ENCODE measurements at regions not wholly inside any gene's neighbourhood (a gene's known extent, or its start where the extent isn't known, plus 50 kb on each side); places are given as distances from the start of the nearest gene placed in this dataset.

- DNase-seq: no peak
- Histone ChIP-seq H3K36me3 (no peaks in the 10 kb centered on the region), H3K9me3 (no peaks in the 10 kb centered on the region; the same call in 1 of the 2 replicates), H3K27me3 (no peaks in the 10 kb centered on the region), H3K4me3 (ENCODE audit: low read depth, low read length) (no peak overlapping the region), H3K4me1 (no peaks in the 10 kb centered on the region)
- TF ChIP-seq, protein P1, sequence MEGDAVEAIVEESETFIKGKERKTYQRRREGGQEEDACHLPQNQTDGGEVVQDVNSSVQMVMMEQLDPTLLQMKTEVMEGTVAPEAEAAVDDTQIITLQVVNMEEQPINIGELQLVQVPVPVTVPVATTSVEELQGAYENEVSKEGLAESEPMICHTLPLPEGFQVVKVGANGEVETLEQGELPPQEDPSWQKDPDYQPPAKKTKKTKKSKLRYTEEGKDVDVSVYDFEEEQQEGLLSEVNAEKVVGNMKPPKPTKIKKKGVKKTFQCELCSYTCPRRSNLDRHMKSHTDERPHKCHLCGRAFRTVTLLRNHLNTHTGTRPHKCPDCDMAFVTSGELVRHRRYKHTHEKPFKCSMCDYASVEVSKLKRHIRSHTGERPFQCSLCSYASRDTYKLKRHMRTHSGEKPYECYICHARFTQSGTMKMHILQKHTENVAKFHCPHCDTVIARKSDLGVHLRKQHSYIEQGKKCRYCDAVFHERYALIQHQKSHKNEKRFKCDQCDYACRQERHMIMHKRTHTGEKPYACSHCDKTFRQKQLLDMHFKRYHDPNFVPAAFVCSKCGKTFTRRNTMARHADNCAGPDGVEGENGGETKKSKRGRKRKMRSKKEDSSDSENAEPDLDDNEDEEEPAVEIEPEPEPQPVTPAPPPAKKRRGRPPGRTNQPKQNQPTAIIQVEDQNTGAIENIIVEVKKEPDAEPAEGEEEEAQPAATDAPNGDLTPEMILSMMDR (IDR thresholded peaks at IDR 0.05; ENCODE audit: low read depth, low read length): no peak
Observed at GRCh38 chr16:26736084-26736483, 330.6 kb upstream of the C16orf82 start.

- no peaks in the 10 kb centered on the region; the same call in 1 of the 2 replicates for H3K9me3 ChIP-seq
- no peaks in the 10 kb centered on the region for H3K4me1 ChIP-seq
- H3K4me3 ChIP-seq (ENCODE audit: low read depth, low read length): no peak overlapping the region
- no peaks in the 10 kb centered on the region for H3K36me3 ChIP-seq
- H3K27me3 ChIP-seq: no peaks in the 10 kb centered on the region
- TF ChIP-seq, protein P1 (IDR thresholded peaks at IDR 0.05; ENCODE audit: low read depth, low read length): no peak
- DNase-seq: no peak
Observed at GRCh38 chr16:26740771-26741170, 326.0 kb upstream of the C16orf82 start.

GRCh38 chr16:26742040-26742439 is 324.7 kb upstream of the C16orf82 start:
- no peaks in the 10 kb centered on the region for H3K4me1 ChIP-seq
- TF ChIP-seq, protein P1 (IDR thresholded peaks at IDR 0.05; ENCODE audit: low read depth, low read length): no peak
- no peaks in the 10 kb centered on the region for H3K27me3 ChIP-seq
- H3K9me3 ChIP-seq: no peaks in the 10 kb centered on the region; the same call in 1 of the 2 replicates
- H3K36me3 ChIP-seq: no peaks in the 10 kb centered on the region
- H3K4me3 ChIP-seq (ENCODE audit: low read depth, low read length): no peak overlapping the region
- DNase-seq: no peak

DNA sequence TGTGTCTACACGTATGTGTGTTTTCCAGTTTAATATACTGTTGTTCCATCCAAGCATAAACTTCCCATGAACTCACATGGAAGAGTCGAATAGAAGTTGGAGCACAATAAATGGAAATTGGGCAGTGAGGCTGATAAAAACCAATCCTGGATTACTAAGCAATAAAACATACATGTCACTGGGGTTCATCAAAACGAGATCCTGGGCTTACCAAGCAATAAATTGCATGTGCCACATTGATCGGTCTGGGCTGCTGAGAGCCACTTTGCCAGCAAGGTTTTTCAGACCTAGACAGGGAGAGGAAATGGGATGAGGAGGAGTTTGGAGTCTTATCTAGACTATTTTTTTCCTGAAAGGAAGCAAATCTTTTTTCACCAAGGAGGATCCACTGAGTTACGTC is 322.3 kb upstream of the C16orf82 start:
- no peak for DNase-seq
- Histone ChIP-seq H3K27me3 (no peaks in the 10 kb centered on the region), H3K9me3 (no peaks in the 10 kb centered on the region; the same call in 1 of the 2 replicates), H3K4me1 (no peaks in the 10 kb centered on the region), H3K36me3 (no peaks in the 10 kb centered on the region), H3K4me3 (ENCODE audit: low read depth, low read length) (no peak overlapping the region)
- TF ChIP-seq, protein P1 (IDR thresholded peaks at IDR 0.05; ENCODE audit: low read depth, low read length): no peak

DNA sequence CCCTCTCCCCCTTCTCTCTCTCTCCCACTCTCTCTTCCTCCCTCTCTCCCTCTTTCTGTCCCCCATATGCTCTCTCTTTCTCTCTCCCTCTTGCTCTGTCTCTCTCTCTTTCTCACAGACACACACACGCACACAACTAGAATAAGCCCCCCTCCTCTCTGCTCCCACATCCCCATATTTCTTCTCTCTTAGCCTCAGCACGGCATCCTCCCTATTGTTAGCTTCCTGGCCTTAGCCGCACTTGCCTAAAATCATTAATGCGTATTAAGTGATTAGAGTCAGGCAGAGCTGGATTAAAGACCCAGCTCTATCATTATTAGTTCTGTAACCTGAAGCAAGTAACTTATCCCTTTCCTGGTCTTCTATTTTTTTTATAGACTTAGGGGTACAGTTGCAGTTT is 319.0 kb upstream of the C16orf82 start:
- Histone ChIP-seq H3K9me3 (no peaks in the 10 kb centered on the region), H3K4me3 (ENCODE audit: low read depth, low read length) (no peak overlapping the region), H3K4me1 (no peaks in the 10 kb centered on the region), H3K36me3 (no peaks in the 10 kb centered on the region), H3K27me3 (no peaks in the 10 kb centered on the region)
- TF ChIP-seq, protein P1 (IDR thresholded peaks at IDR 0.05; ENCODE audit: low read depth, low read length): no peak
- no peak for DNase-seq

DNA sequence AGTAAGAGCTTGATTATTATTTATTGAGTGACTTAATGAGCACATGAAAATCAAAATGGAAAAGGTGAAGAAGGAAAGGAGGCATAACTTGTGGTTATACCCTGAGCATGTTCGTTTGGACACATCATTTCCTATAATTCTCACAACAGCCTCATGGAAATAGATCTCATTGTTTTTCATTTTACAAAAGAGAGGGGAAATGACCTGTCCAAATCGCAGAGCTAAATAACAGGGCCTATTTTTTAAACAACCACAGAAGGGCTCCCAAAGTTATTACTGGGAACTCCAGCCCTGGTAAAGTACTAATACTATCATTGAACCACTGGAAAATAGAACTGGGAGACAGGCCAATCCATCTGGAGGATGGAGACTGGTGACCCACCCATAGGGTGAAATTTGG is 317.7 kb upstream of the C16orf82 start:
- H3K4me1 ChIP-seq: no peaks in the 10 kb centered on the region
- H3K27me3 ChIP-seq: no peaks in the 10 kb centered on the region
- H3K4me3 ChIP-seq (ENCODE audit: low read depth, low read length): no peak overlapping the region
- no peak for DNase-seq
- TF ChIP-seq, protein P1 (IDR thresholded peaks at IDR 0.05; ENCODE audit: low read depth, low read length): no peak
- H3K36me3 ChIP-seq: no peaks in the 10 kb centered on the region
- no peaks in the 10 kb centered on the region for H3K9me3 ChIP-seq
